BLaER1 treated with 17β-estradiol and CSF1 and Interleukin-3, amounts not matched to agents 10 nM and 100 nM (cell line): ENCODE measurements at regions not wholly inside any gene's neighbourhood (a gene's known extent, or its start where the extent isn't known, plus 50 kb on each side); places are given as distances from the start of the nearest gene placed in this dataset.
A peak's percentile ranks its signal among the peaks of the same experiment; 100 is the strongest.

Source experiments
- H3K27ac ChIP-seq, 11 experiments: shearing (Covaris generic); formaldehyde crosslinking; 2 replicates each; pipeline ENCODE4 v1.8.1; 2022
- H3K27me3 ChIP-seq, 11 experiments: shearing (Covaris generic); formaldehyde crosslinking; 2 replicates each; pipeline ENCODE4 v1.8.1; 2022
- H3K36me3 ChIP-seq, 11 experiments: shearing (Covaris generic); formaldehyde crosslinking; 2 replicates each; pipeline ENCODE4 v1.8.1; 2022
- H3K4me1 ChIP-seq, 10 experiments: shearing (Covaris generic); formaldehyde crosslinking; 2 replicates each; pipeline ENCODE4 v1.8.1; 2022
- H3K4me2 ChIP-seq, 11 experiments: shearing (Covaris generic); formaldehyde crosslinking; 2 replicates each; pipeline ENCODE4 v1.8.1; 2022
- H3K4me3 ChIP-seq, 10 experiments: shearing (Covaris generic); formaldehyde crosslinking; 2 replicates each; pipeline ENCODE4 v1.8.1; 2022
- H3K9ac ChIP-seq, 11 experiments: shearing (Covaris generic); formaldehyde crosslinking; 2 replicates each; pipeline ENCODE4 v1.8.1; 2022
- H3K9me3 ChIP-seq, 11 experiments: shearing (Covaris generic); formaldehyde crosslinking; replicated peaks in 1 of 11; 2 replicates each; pipeline ENCODE4 v1.8.1; 2022
- H4K20me1 ChIP-seq, 11 experiments: shearing (Covaris generic); formaldehyde crosslinking; 2 replicates each; pipeline ENCODE4 v1.8.1; 2022
- Cebpa-rat ChIP-seq, 11 experiments: shearing (Covaris generic); IDR thresholded peaks; 2 replicates each; pipeline ENCODE4 v1.8.1; 2022

DNA sequence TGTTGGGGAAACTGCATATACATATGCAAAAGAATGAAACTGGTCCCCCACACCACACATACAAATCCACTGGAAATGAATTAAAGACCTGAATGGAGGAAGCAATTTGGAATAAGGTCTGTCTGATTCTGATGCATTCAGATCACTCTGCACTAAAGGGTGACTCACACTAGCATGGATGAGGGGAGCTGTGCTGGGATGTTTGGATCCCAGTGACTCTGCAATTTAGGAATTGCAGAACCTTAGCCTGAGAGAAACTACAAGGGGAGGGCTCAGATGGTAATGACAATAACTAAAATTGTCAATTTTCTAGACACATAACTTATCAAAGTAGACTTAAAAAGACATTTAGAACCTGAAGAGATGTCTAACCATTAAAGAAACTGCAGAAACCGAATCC, 312.0 kb downstream of the CDK5RAP2 start:
- TF ChIP-seq Cebpa-rat (IDR thresholded peaks at IDR 0.05) = no peak
- Histone ChIP-seq H3K36me3 (no peaks in the 10 kb centered on the region), H3K9me3 (no peaks in the 10 kb centered on the region), H3K4me1 (no peaks in the 10 kb centered on the region), H3K4me3 (no peak overlapping the region), H3K27ac (no peak overlapping the region), H3K9ac (no peak overlapping the region), H3K4me2 (no peak overlapping the region), H3K27me3 (no peaks in the 10 kb centered on the region), H4K20me1 (no peaks in the 10 kb centered on the region)

GRCh38 chr9:120265791-120266190, 314.2 kb downstream of the CDK5RAP2 start:
- H3K36me3 ChIP-seq = no peaks in the 10 kb centered on the region

DNA sequence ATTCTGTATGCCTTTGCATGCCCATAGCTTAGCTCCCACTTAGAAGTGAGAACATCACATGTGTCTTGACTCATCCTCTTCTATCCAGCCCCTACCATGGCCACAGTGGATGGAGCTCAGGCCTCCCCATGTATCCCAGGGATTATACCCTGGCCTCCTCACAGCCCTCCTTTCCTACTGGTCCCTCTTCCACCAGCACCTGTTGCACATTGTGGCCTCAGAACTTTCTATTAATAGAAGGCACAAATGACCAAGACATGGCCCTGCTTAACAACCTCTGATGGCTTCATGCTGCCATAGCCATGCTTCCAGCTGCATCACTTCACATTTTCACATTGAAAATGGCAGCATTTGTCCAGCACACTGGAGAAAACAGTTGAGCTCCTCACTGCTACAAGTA, 315.4 kb downstream of the CDK5RAP2 start:
- Histone ChIP-seq H3K27me3 (no peaks in the 10 kb centered on the region), H3K4me1 (no peaks in the 10 kb centered on the region), H3K4me2 (no peak overlapping the region), H3K9ac (no peak overlapping the region), H3K27ac (no peak overlapping the region), H3K9me3 (no peaks in the 10 kb centered on the region), H4K20me1 (no peaks in the 10 kb centered on the region), H3K4me3 (no peak overlapping the region), H3K36me3 (no peaks in the 10 kb centered on the region)
- TF ChIP-seq Cebpa-rat (IDR thresholded peaks at IDR 0.05) = no peak

More at GRCh38 chr9:120265791-120266190, 314.2 kb downstream of the CDK5RAP2 start:
- H3K9ac ChIP-seq = no peak overlapping the region
- H3K4me2 ChIP-seq = no peak overlapping the region
- no peak overlapping the region for H3K4me3 ChIP-seq
- no peaks in the 10 kb centered on the region for H3K27me3 ChIP-seq
- no peaks in the 10 kb centered on the region for H3K9me3 ChIP-seq
- no peak overlapping the region for H3K27ac ChIP-seq
- TF ChIP-seq Cebpa-rat (IDR thresholded peaks at IDR 0.05) = no peak
- H3K4me1 ChIP-seq = no peaks in the 10 kb centered on the region
- H4K20me1 ChIP-seq = no peaks in the 10 kb centered on the region

DNA sequence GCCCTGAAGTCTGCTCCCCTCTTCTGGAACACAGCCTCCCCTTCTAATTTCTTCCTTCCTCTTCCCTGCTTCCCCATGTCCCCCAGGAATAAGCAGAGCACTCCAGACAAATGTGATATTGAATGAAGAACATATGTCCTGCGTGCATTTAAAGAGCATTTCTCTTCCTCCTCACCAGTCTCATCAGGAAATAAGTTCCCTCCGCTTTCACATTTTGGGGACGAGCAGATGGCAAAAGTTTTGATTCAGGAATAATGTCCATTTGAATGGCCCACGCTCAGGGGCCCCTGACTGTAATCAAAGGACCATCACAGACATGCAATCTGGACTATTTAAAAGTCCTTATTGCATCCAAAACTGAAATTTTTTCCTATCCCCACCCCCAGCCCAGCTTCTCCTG, 316.1 kb downstream of the CDK5RAP2 start:
- no peak overlapping the region for H3K27ac ChIP-seq
- H3K36me3 ChIP-seq = no peaks in the 10 kb centered on the region
- H3K9ac ChIP-seq = no peak overlapping the region
- no peaks in the 10 kb centered on the region for H3K27me3 ChIP-seq
- H3K9me3 ChIP-seq = no peaks in the 10 kb centered on the region
- H4K20me1 ChIP-seq = no peaks in the 10 kb centered on the region
- no peak overlapping the region for H3K4me3 ChIP-seq
- TF ChIP-seq Cebpa-rat (IDR thresholded peaks at IDR 0.05) = no peak
- H3K4me1 ChIP-seq = no peaks in the 10 kb centered on the region
- H3K4me2 ChIP-seq = no peak overlapping the region

DNA sequence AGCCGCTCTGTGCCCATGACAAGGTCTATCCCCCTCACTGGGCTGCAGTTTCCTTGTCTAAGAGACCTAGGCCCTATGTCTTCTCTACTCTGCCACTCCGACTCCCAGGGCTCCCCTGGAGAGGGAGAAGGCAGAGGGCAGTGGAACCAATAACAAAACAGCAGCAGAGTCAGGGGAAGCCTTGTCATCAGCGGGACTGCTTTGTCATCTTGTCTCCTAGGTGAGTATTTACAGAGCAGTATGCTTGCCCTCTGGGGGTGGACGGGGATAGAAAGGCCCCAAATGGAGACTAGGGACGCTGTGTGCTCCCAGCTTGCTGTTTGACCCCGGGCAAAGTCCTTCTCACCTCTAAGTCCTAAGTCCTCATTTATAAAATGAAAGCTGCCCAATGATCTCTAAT, 318.5 kb downstream of the CDK5RAP2 start:
- Histone ChIP-seq H3K4me1 (peaks cover 0 to 10% (median 7%) of the 10 kb centered on the region in 10 experiments; a peak in 10 of 20 replicates), H3K27me3 (no peaks in the 10 kb centered on the region), H3K9ac (no peak overlapping the region), H3K27ac (no peak overlapping the region), H3K9me3 (no peaks in the 10 kb centered on the region), H3K4me2 (no peak overlapping the region), H4K20me1 (no peaks in the 10 kb centered on the region), H3K4me3 (no peak overlapping the region), H3K36me3 (no peaks in the 10 kb centered on the region)
- TF ChIP-seq Cebpa-rat (IDR thresholded peaks at IDR 0.05) = no peak

GRCh38 chr9:120259100-120259499, 320.9 kb downstream of the CDK5RAP2 start:
- no peak overlapping the region for H3K27ac ChIP-seq
- H3K4me2 ChIP-seq = no peak overlapping the region
- no peaks in the 10 kb centered on the region for H4K20me1 ChIP-seq
- no peaks in the 10 kb centered on the region for H3K27me3 ChIP-seq
- H3K4me1 ChIP-seq = peaks cover 0 to 10% (median 7%) of the 10 kb centered on the region in 10 experiments; a peak in 10 of 20 replicates
- no peak overlapping the region for H3K4me3 ChIP-seq
- H3K9ac ChIP-seq = no peak overlapping the region
- H3K36me3 ChIP-seq = no peaks in the 10 kb centered on the region
- H3K9me3 ChIP-seq = peaks cover 0 to 11% (median 0%) of the 10 kb centered on the region in 11 experiments; a peak in 2 of 22 replicates
- no peak for TF ChIP-seq Cebpa-rat (IDR thresholded peaks at IDR 0.05)

GRCh38 chr9:120258096-120258495, 321.9 kb downstream of the CDK5RAP2 start:
- Histone ChIP-seq H3K27me3 (no peaks in the 10 kb centered on the region), H3K9ac (no peak overlapping the region), H3K27ac (no peak overlapping the region), H3K36me3 (no peaks in the 10 kb centered on the region), H3K4me3 (no peak overlapping the region), H3K4me1 (peaks cover 0 to 10% (median 7%) of the 10 kb centered on the region in 10 experiments; a peak in 10 of 20 replicates), H4K20me1 (no peaks in the 10 kb centered on the region), H3K4me2 (peak overlapping the region in 5 of 11 experiments; percentile 7 to 39 (median 24); a peak in 4 of 22 replicates), H3K9me3 (peaks cover 0 to 11% (median 0%) of the 10 kb centered on the region in 11 experiments; a peak in 2 of 22 replicates)
- TF ChIP-seq Cebpa-rat (IDR thresholded peaks at IDR 0.05) = no peak

GRCh38 chr9:120257483-120257882, 322.5 kb downstream of the CDK5RAP2 start:
- TF ChIP-seq Cebpa-rat (IDR thresholded peaks at IDR 0.05) = no peak
- H3K4me1 ChIP-seq = peaks cover 0 to 10% (median 7%) of the 10 kb centered on the region in 10 experiments; a peak in 10 of 20 replicates
- no peaks in the 10 kb centered on the region for H3K27me3 ChIP-seq
- H3K9ac ChIP-seq = no peak overlapping the region
- no peaks in the 10 kb centered on the region for H3K36me3 ChIP-seq
- H3K4me3 ChIP-seq = no peak overlapping the region
- H3K9me3 ChIP-seq = peaks cover 0 to 11% (median 0%) of the 10 kb centered on the region in 11 experiments; a peak in 2 of 22 replicates
- H3K4me2 ChIP-seq = no peak overlapping the region
- no peaks in the 10 kb centered on the region for H4K20me1 ChIP-seq
- H3K27ac ChIP-seq = no peak overlapping the region

- Histone ChIP-seq H3K4me2 (no peak overlapping the region), H3K4me3 (no peak overlapping the region), H3K27me3 (no peaks in the 10 kb centered on the region), H3K27ac (no peak overlapping the region), H3K4me1 (peaks cover 0 to 10% (median 7%) of the 10 kb centered on the region in 10 experiments; a peak in 10 of 20 replicates), H3K9ac (no peak overlapping the region), H3K9me3 (peaks cover 0 to 15% (median 0%) of the 10 kb centered on the region in 11 experiments; a peak in 2 of 22 replicates), H4K20me1 (no peaks in the 10 kb centered on the region), H3K36me3 (no peaks in the 10 kb centered on the region)
- TF ChIP-seq Cebpa-rat (IDR thresholded peaks at IDR 0.05) = no peak
These were observed 323.8 kb downstream of the CDK5RAP2 start for GRCh38 chr9:120256146-120256545.

DNA sequence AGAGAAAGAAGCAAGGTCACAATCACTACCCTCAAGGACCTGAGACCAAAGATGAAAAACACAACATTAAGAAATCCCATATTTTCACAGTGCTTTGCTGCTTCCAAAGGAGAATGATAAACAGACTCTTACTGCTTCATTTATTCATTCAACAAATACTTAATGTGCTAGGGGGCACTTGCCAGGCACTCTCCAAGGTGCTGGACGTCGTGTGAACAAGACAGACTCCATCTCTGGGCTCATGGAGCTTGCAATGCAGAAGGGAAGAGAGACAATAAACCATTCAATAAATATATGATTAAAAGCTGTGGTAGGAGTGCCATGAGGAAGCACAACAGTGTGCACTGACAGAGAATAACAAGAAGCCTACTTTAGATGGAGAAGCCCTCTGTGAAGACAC, 327.7 kb downstream of the CDK5RAP2 start:
- Histone ChIP-seq H3K4me3 (no peak overlapping the region), H4K20me1 (no peaks in the 10 kb centered on the region), H3K27me3 (no peaks in the 10 kb centered on the region), H3K27ac (no peak overlapping the region), H3K36me3 (no peaks in the 10 kb centered on the region), H3K4me1 (no peaks in the 10 kb centered on the region), H3K9me3 (peaks cover 0 to 18% (median 0%) of the 10 kb centered on the region in 11 experiments; a peak in 2 of 22 replicates), H3K4me2 (no peak overlapping the region), H3K9ac (no peak overlapping the region)
- TF ChIP-seq Cebpa-rat (IDR thresholded peaks at IDR 0.05) = no peak
